ENCODE measurements at regions not wholly inside any gene's neighbourhood (a gene's known extent, or its start where the extent isn't known, plus 50 kb on each side); places are given as distances from the start of the nearest gene placed in this dataset.
"Not testable (repeated sequence)": the region's sequence is repeated elsewhere in the genome, so short reads cannot be mapped to it uniquely, and the experiment has no call there.

DNA sequence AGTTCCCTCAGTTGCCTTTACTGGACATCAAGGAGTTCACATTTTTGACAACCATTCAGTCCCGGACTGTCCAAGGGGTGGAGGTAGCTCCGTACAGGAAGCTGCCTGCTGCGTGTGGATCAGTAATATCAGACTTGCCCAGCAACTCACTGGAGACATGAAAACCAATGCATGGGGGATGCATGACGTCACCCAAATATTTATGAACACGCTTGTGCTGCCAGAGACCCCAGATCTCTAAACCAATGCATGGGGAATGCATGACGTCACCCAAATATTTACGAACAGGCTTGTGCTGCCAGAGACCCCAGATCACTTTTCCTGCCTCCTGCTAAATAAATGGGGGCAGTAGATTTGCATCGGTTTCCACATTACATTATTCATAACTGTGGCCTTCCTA is 2137.4 kb upstream of the DEFB115 start:
- not testable (repeated sequence) for DNase-seq (ENCODE audit: low read depth)

- not testable (repeated sequence) for DNase-seq (ENCODE audit: low read depth)
Observed at GRCh38 chr20:29120575-29120974, 2136.9 kb upstream of the DEFB115 start.

- DNase-seq (ENCODE audit: low read depth) = not testable (repeated sequence)
Observed at GRCh38 chr20:29122784-29123183, 2134.7 kb upstream of the DEFB115 start.

DNA sequence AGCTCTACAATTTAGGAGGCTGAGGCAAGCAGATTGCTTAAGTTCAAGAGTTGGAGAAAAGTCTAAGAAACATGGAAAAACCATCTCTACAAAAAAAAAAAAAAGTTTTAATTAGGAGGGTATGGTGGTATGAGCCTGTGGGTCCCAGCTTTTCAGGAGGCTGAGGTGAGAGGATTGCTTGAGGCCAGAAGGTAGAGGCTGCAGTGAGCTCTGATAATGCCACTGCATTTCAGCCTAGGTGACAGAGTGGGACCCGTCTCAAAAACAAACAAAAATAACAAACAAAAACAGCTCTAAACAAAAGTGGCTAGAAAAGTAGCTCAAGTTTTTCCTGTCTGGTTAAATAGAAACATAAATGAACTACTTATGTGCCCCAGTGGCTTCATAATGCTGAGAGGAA is 2133.6 kb upstream of the DEFB115 start:
- no peak for DNase-seq (ENCODE audit: low read depth)

All from M059J (cell line).